GM12878 (cell line): ENCODE measurements at regions not wholly inside any gene's neighbourhood (a gene's known extent, or its start where the extent isn't known, plus 50 kb on each side); places are given as distances from the start of the nearest gene placed in this dataset.

Experiments
- ASH2L ChIP-seq: fragments of 300-600, 200-600 bp; sonication (generic); IDR thresholded peaks from 2 replicates; pipeline ENCODE4 v1.6.1; 2017; ENCODE audit warnings: low read depth, mild to moderate bottlenecking, borderline replicate concordance
- CEBPB ChIP-seq, 2 experiments: fragments of 150-350 bp in 1 of 2; IDR thresholded peaks; 2 replicates each; pipeline ENCODE4 v1.6.1; 2012 to 2014; ENCODE audit warnings: low read depth in 2 of 2, low read length in 2 of 2, borderline replicate concordance in 1 of 2, inconsistent platforms in 1 of 2
- HCFC1 ChIP-seq: fragments of 150-350 bp; IDR thresholded peaks from 2 replicates; pipeline ENCODE4 v1.6.1; 2014; ENCODE audit warnings: low read length
- IKZF2 ChIP-seq, 2 experiments: fragments of 450-650 bp; IDR thresholded peaks; 2 replicates each; pipeline ENCODE4 v1.6.1; 2017; ENCODE audit warnings: mild to moderate bottlenecking in 2 of 2, moderate library complexity in 2 of 2
- MAX ChIP-seq: IDR thresholded peaks from 2 replicates; pipeline ENCODE4 v1.6.1; 2012; ENCODE audit warnings: low read depth, low read length, improper control_type of control experiment
- NFXL1 ChIP-seq: fragments of 450-650 bp; IDR thresholded peaks from 2 replicates; pipeline ENCODE4 v1.6.1; 2017; ENCODE audit warnings: antibody characterized with exemption, mild to moderate bottlenecking, borderline replicate concordance
- NR2C1 ChIP-seq: fragments of 450-650 bp; IDR thresholded peaks from 2 replicates; pipeline ENCODE4 v1.6.1; 2017; ENCODE audit warnings: antibody characterized with exemption, mild to moderate bottlenecking, moderate library complexity
- PBX3 ChIP-seq: IDR thresholded peaks from 2 replicates; pipeline ENCODE4 v1.6.1; 2011; ENCODE audit warnings: mild to moderate bottlenecking, low read depth, low read length, moderate library complexity; ENCODE audit not compliant: insufficient replicate concordance
- PRDM15 ChIP-seq: fragments of 450-650 bp; formaldehyde crosslinking; IDR thresholded peaks from 2 replicates; pipeline ENCODE4 v1.4.0; 2020; ENCODE audit warnings: mild to moderate bottlenecking, moderate library complexity
- RAD21 ChIP-seq: IDR thresholded peaks from 2 replicates; pipeline ENCODE4 v1.6.1; 2011; ENCODE audit warnings: mild to moderate bottlenecking, low read depth, low read length, moderate library complexity; ENCODE audit not compliant: insufficient read depth
- YBX1 ChIP-seq: fragments of 450-650 bp; IDR thresholded peaks from 2 replicates; pipeline ENCODE4 v1.6.1; 2016; ENCODE audit warnings: antibody characterized with exemption
- YY1 ChIP-seq: IDR thresholded peaks from 2 replicates; pipeline ENCODE4 v1.6.1; 2011; ENCODE audit warnings: low read depth, mild to moderate bottlenecking, low read length
- ZBTB4 ChIP-seq: fragments of 450-650 bp; formaldehyde crosslinking; IDR thresholded peaks from 2 replicates; pipeline ENCODE4 v1.4.0; 2022; ENCODE audit warnings: mild to moderate bottlenecking, moderate library complexity

GRCh38 chr1:101379950-101380349, 143.1 kb downstream of the S1PR1 start (continued):
- TF ChIP-seq PBX3, result peak; percentile 27
- TF ChIP-seq MAX, result no peak; the same call in 1 of the 2 replicates
- TF ChIP-seq CEBPB (IDR thresholded peaks at IDR 0.05; ENCODE audit: borderline replicate concordance in 1 of 2, low read depth in 2 of 2, low read length in 2 of 2), result no peak
- peak; percentile 31 to 61; a peak in 2 of 4 replicates for TF ChIP-seq IKZF2 (IDR thresholded peaks at IDR 0.05)
- no peak for TF ChIP-seq NFXL1
- no peak for TF ChIP-seq YBX1
- no peak for TF ChIP-seq NR2C1
- no peak for TF ChIP-seq ASH2L
- TF ChIP-seq RAD21, result 0 out of 2 replicates have a peak, but pooled peaks have one; percentile 2
- TF ChIP-seq ZBTB4 (CRISPR knock-in tag), result no peak
- TF ChIP-seq HCFC1, result no peak
- no peak for TF ChIP-seq PRDM15
- no peak for TF ChIP-seq YY1
